RPMI8226 (cell line): ENCODE measurements at regions not wholly inside any gene's neighbourhood (a gene's known extent, or its start where the extent isn't known, plus 50 kb on each side); places are given as distances from the start of the nearest gene placed in this dataset.
A peak's percentile ranks its signal among the peaks of the same experiment; 100 is the strongest.

Source experiments
- DNase-seq: peaks from one replicate; pipeline ENCODE4 v3.0.0-alpha.2; 2015

GRCh38 chr10:71025535-71025934, 137.2 kb upstream of the PCBD1 start:
- no peak for DNase-seq

- no peak for DNase-seq
These were observed 139.7 kb upstream of the PCBD1 start for GRCh38 chr10:71028066-71028465.

GRCh38 chr10:71029411-71029892, 141.1 kb upstream of the PCBD1 start:
- DNase-seq = no peak

- no peak for DNase-seq
These were observed 141.5 kb upstream of the PCBD1 start for GRCh38 chr10:71029907-71030306.

GRCh38 chr10:71031026-71031425, 142.7 kb upstream of the PCBD1 start:
- no peak for DNase-seq

GRCh38 chr10:71031603-71032002, 143.2 kb upstream of the PCBD1 start:
- no peak for DNase-seq

- DNase-seq = no peak
These were observed 144.5 kb upstream of the PCBD1 start for GRCh38 chr10:71032887-71033286.

- DNase-seq = no peak
These were observed 145.1 kb upstream of the PCBD1 start for GRCh38 chr10:71033396-71033980.

GRCh38 chr10:71035511-71036296, 147.3 kb upstream of the PCBD1 start:
- DNase-seq = no peak

- no peak for DNase-seq
These were observed 148.1 kb upstream of the PCBD1 start for GRCh38 chr10:71036297-71036966.

- no peak for DNase-seq
These were observed 149.8 kb upstream of the PCBD1 start for GRCh38 chr10:71038091-71038633.

GRCh38 chr10:71038921-71039320, 150.6 kb upstream of the PCBD1 start:
- DNase-seq = no peak

GRCh38 chr10:71039551-71039950, 151.2 kb upstream of the PCBD1 start:
- DNase-seq = no peak

GRCh38 chr10:71040343-71040742, 152.0 kb upstream of the PCBD1 start:
- DNase-seq = no peak

GRCh38 chr10:71040846-71041605, 152.7 kb upstream of the PCBD1 start:
- no peak for DNase-seq

- no peak for DNase-seq
These were observed 153.9 kb upstream of the PCBD1 start for GRCh38 chr10:71042216-71042615.

- DNase-seq = no peak
These were observed 154.3 kb upstream of the PCBD1 start for GRCh38 chr10:71042699-71043098.

- no peak for DNase-seq
These were observed 155.5 kb upstream of the PCBD1 start for GRCh38 chr10:71043858-71044257.

- DNase-seq = no peak
These were observed 156.4 kb upstream of the PCBD1 start for GRCh38 chr10:71044720-71045119.

- DNase-seq = peak; percentile 23
These were observed 156.9 kb upstream of the PCBD1 start for GRCh38 chr10:71045204-71045809.

GRCh38 chr10:71045936-71046335, 157.6 kb upstream of the PCBD1 start:
- DNase-seq = no peak

GRCh38 chr10:71046747-71047146, 158.4 kb upstream of the PCBD1 start:
- DNase-seq = no peak
